Thymus (tissue), 11 donors: ENCODE measurements at regions not wholly inside any gene's neighbourhood (a gene's known extent, or its start where the extent isn't known, plus 50 kb on each side); places are given as distances from the start of the nearest gene placed in this dataset.

Experiments used
- DNase-seq, 9 donors: peaks; one replicate each; pipeline ENCODE4 v3.0.0-alpha.2; 2013; ENCODE audit warnings: low spot score in 9 of 9, low read depth in 6 of 9, missing footprints in 1 of 9
- H3K27ac ChIP-seq, 2 donors: one replicate each; pipeline ENCODE4 v1.5.1; 2013; ENCODE audit warnings: control low read depth in 1 of 2, low read depth in 1 of 2, low read length in 1 of 2, mild to moderate bottlenecking in 1 of 2, moderate library complexity in 1 of 2
- H3K27me3 ChIP-seq, 2 donors: one replicate each; pipeline ENCODE4 v1.5.1; 2013; ENCODE audit warnings: low read length in 1 of 2; ENCODE audit not compliant: control insufficient read depth in 2 of 2, insufficient read depth in 1 of 2
- H3K36me3 ChIP-seq, 2 donors: one replicate each; pipeline ENCODE4 v1.5.1; 2013; ENCODE audit warnings: low read length in 1 of 2, mild to moderate bottlenecking in 1 of 2, moderate library complexity in 1 of 2; ENCODE audit not compliant: control insufficient read depth in 2 of 2, insufficient read depth in 2 of 2
- H3K4me1 ChIP-seq, 2 donors: one replicate each; pipeline ENCODE4 v1.5.1; 2013; ENCODE audit warnings: low read length in 2 of 2; ENCODE audit not compliant: control insufficient read depth in 2 of 2, insufficient read depth in 2 of 2
- H3K4me3 ChIP-seq, 2 donors: one replicate each; pipeline ENCODE4 v1.5.1; 2013; ENCODE audit warnings: low read length in 2 of 2, control low read depth in 1 of 2, mild to moderate bottlenecking in 1 of 2
- H3K9me3 ChIP-seq, 2 donors: one replicate each; pipeline ENCODE4 v1.5.1; 2013; ENCODE audit warnings: low read length in 1 of 2, mild to moderate bottlenecking in 1 of 2; ENCODE audit not compliant: control insufficient read depth in 2 of 2, insufficient read depth in 1 of 2
- WGBS: extraction: QIAGEN DNeasy Blood & Tissue Kit; methylation state at CpG from one replicate; pipeline ENCODE4 v1.1.7; 2013; 5-methylcytosine and 5-hydroxymethylcytosine counted together
- donor health status: healthy.

DNA sequence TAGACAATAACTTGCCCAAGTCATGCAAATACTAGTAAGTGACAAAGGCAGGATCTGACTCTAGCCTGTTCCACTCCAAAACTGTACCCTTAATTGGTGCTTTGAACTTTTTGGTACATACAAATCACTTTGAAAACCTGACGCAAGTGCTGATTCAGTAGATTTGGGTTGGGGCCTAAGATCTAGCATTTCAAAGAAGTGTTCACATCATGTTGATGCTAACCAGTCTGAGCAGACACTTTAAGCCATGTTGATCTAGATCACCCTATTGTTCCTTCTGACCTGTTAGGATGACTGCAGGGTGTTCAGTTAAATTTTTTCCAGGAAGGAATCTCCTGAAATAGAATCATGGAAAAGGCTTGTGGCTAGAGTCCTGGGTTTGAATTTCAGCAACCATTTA is 57.7 kb upstream of the CPEB4 start:
- no peaks in the 10 kb centered on the region for H3K36me3 ChIP-seq
- H3K27ac ChIP-seq: no peak overlapping the region
- peaks cover 0 to 2% of the 10 kb centered on the region in 2 donors for H3K4me1 ChIP-seq
- DNase-seq: no peak
- H3K9me3 ChIP-seq: no peaks in the 10 kb centered on the region
- WGBS: 94% methylated on average over 1 of the region's 1 CpG
- no peak overlapping the region for H3K4me3 ChIP-seq
- no peaks in the 10 kb centered on the region for H3K27me3 ChIP-seq

DNA sequence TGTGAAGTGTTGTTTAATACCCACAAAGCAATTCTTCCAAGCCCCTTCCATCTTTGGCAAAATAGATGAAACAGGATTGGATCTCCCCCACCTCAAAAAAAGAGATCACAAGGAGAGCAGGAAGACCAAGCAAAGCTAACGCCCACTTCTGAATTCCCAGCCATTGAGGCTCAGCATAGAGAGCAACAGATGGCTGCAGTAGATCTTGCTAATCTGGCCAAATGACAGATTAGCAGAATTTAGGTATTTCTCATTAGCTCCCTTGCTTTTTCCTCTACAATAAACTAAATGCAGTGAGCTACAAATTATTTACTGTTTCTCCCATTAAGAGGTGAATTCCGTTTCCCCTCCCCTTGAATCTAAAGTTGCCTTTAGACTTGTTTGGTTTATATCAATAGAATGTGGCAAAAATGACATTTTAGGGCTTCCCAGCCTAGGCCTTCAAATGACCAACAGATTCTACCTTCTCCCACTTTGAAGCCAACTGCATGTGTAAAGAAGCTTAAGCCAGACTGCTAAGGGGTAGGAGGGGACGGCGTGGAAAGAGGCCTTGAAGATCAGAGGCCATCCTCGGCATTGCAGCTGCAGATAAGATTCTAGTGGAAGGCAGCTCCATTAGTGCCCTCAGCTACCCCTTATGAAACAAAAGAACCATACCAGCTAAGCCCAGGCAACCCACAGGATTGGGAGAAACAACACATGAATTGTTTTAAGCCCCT is 56.8 kb upstream of the CPEB4 start:
- Histone ChIP-seq H3K4me1 (peaks cover 0 to 2% of the 10 kb centered on the region in 2 donors), H3K27ac (no peak overlapping the region), H3K4me3 (no peak overlapping the region), H3K9me3 (no peaks in the 10 kb centered on the region), H3K36me3 (no peaks in the 10 kb centered on the region), H3K27me3 (no peaks in the 10 kb centered on the region)
- 97% methylated on average over 5 of the region's 5 CpGs for WGBS
- DNase-seq: no peak

DNA sequence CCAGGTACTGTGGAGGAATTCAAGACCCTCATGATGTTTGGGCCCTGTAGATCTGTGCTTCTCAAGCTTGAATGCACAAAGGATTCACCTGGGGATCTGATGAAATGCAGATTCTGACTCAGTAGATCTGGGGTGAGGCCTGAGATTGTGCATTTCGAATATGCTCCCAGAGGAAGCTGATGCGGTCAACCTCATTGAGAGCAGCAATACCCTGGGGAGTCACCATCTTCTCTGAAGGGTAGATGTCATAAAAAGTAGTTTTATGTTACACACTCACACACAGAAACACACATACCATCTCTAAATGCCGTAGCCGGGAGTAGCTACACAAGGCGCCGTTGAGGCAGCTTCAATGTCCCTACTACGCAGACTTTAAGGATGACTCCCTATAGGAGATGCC is 55.8 kb upstream of the CPEB4 start:
- Histone ChIP-seq H3K4me3 (no peak overlapping the region), H3K4me1 (peaks cover 0 to 2% of the 10 kb centered on the region in 2 donors), H3K9me3 (no peaks in the 10 kb centered on the region), H3K27ac (no peak overlapping the region), H3K36me3 (no peaks in the 10 kb centered on the region), H3K27me3 (no peaks in the 10 kb centered on the region)
- DNase-seq: no peak
- WGBS: 98% methylated on average over 7 of the region's 7 CpGs

DNA sequence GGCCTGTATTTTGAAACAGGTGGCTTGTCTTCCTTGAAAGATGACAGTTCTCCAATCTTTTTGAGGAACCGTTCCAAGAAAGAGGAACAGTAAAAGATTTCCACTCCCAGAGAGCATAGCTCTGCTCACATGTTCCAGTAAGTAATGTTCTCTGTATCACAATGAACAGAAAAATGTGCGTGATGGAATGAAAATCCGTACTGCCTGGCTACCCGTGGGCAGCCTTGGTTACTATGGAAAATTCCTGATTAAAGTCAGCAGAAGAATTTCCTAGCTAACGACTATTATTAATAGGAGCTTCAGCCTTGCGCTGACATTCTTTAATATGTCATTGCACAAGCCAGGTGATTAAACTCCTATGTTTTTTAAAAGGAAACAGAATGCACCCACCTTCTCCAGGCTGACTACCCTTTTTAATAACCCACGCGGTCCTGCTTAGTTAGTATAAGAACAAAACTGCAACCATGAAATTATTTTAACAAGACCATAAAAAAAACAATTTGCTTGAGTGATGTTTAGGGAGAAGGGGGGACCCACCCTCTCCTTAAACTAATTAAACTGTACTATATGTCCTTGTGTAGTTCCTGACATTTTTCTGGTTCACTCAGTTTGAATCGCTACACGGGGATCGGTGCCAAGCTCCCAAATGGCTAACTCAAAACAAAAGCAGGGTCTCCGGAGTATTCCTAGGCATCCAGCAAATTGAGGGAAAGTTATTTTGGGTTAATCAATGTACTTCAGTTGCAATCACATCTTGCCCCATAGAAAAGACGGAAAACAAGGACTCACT is 54.8 kb upstream of the CPEB4 start:
- Histone ChIP-seq H3K36me3 (no peaks in the 10 kb centered on the region), H3K27ac (no peak overlapping the region), H3K4me3 (no peak overlapping the region), H3K4me1 (peaks cover 0 to 2% of the 10 kb centered on the region in 2 donors), H3K27me3 (no peaks in the 10 kb centered on the region), H3K9me3 (no peaks in the 10 kb centered on the region)
- DNase-seq: no peak
- WGBS: 82% methylated on average over 13 of the region's 13 CpGs

DNA sequence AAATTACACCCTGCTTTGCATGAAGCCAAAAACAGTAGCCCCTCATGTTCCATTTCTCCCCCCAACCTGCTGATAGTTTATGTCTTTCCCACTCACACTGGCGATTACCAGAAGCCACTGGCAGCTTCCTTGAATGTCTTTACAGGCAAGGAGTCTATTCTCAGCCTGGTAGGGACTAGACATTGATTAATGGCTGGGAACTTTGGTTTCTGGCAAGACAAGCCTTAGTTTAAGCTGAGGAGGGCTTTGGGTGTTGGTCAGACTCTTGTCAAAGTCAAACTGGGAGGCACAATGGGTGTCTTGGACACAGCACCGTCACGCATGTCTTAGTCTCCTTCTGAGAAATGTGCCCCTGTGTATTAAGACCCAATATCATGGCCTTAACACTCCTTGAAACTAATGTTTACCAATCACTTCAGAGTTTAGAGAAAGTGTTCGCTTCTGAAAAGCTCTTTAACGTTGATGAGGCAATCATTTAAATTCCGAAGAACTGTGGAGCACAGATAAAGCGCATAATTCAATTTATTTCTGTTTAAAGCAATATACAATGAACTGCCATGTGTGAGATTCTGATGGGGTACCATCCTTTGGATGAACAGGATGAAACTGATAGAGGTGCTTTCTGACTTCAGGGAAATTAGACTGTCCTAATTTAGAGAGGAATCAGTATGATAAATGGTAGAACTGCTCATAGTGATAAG is 53.9 kb upstream of the CPEB4 start:
- peaks cover 0 to 2% of the 10 kb centered on the region in 2 donors for H3K4me1 ChIP-seq
- no peaks in the 10 kb centered on the region for H3K36me3 ChIP-seq
- 86% methylated on average over 7 of the region's 7 CpGs for WGBS
- no peaks in the 10 kb centered on the region for H3K27me3 ChIP-seq
- DNase-seq: no peak
- no peaks in the 10 kb centered on the region for H3K9me3 ChIP-seq
- no peak overlapping the region for H3K4me3 ChIP-seq
- no peak overlapping the region for H3K27ac ChIP-seq

DNA sequence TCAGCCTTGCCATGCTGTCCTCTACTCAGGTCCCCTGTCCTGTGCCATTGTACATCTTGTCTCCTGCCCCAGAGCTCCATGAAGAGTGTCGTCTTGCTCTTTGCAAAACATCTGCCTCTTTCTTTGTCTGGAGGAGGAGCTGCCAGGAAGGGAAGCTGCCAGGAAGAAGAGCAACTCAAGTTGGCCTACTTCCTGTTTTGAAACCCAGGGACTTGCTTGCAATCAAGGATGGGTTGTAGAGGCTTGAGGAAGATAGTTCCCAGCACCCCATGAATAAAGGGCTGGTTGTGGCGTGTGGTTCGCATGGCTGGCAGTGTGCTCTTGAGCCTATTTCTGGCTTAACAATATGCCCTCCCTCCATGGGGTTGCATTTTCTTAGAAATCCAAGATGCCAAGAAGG is 53.0 kb upstream of the CPEB4 start:
- no peaks in the 10 kb centered on the region for H3K9me3 ChIP-seq
- H3K4me1 ChIP-seq: no peaks in the 10 kb centered on the region
- H3K4me3 ChIP-seq: no peak overlapping the region
- no peak for DNase-seq
- no peaks in the 10 kb centered on the region for H3K27me3 ChIP-seq
- WGBS: 95% methylated on average over 3 of the region's 3 CpGs
- no peaks in the 10 kb centered on the region for H3K36me3 ChIP-seq
- H3K27ac ChIP-seq: no peak overlapping the region

DNA sequence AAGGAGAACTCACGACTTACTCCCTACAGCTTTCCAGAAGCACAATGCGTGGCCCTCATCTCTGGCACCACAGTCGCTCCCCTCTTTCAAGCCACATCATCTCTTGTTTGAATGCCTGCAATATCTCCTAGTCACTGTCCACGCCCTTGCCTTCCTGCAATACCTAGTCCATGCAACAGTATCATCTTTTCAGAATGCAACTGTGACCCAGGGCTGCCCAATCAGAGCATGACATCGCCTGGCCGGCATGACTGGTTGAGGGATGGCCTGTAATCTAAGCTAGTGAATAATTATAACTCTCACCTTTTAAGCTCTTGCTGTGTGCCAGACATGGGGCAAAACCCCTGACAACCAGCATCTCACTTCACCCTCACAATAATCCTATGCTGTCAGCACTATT is 52.5 kb upstream of the CPEB4 start:
- Histone ChIP-seq H3K27me3 (no peaks in the 10 kb centered on the region), H3K9me3 (no peaks in the 10 kb centered on the region), H3K4me1 (no peaks in the 10 kb centered on the region), H3K4me3 (no peak overlapping the region), H3K27ac (no peak overlapping the region), H3K36me3 (no peaks in the 10 kb centered on the region)
- 78% methylated on average over 6 of the region's 6 CpGs for WGBS
- DNase-seq: no peak

DNA sequence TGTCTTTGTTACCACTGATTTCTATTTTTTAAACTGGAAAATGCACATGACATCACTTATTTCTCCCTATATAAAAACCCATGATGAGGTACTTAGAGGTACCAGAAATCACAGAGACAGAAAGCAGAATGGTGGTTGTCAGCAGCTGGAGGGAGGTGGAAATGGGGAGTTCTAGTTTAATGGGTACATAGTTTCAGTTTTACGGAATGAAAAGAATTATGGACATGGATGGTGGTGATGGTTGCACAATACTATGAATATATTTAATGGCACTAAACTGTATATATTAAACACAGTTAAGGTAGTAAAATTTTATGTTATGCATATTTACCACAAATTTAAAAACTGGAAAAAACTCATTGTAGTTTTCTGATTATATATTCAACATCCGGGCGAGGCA is 50.5 kb upstream of the CPEB4 start:
- H3K27ac ChIP-seq: no peak overlapping the region
- no peak for DNase-seq
- WGBS: 96% methylated on average over 3 of the region's 3 CpGs
- H3K9me3 ChIP-seq: no peaks in the 10 kb centered on the region
- H3K4me3 ChIP-seq: no peak overlapping the region
- no peaks in the 10 kb centered on the region for H3K36me3 ChIP-seq
- no peaks in the 10 kb centered on the region for H3K4me1 ChIP-seq
- no peaks in the 10 kb centered on the region for H3K27me3 ChIP-seq
